ENCODE measurements at regions not wholly inside any gene's neighbourhood (a gene's known extent, or its start where the extent isn't known, plus 50 kb on each side); places are given as distances from the start of the nearest gene placed in this dataset.

DNA sequence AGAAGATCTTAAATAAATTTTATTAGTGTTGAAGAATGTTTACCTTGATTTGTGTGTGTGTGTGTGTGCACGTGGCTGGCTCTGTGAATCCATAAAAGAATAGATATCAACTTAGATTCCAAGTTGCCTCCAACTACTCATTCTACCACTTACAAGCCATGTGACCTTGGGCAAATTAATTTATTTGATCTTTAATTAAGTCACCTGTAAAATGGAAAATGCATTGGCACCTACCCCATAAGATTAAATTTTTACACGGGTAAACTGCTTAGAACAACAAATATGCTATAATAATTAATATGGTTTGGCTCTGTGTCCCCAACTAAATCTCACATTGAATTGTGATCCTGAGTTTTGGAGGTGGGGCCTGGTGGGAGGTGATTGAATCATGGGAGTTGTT is 604.9 kb upstream of the NRG3 start:
- FAIRE-seq (no peak), DNase-seq (ENCODE audit: insufficient read length, low spot score) (no peak)
- TF ChIP-seq POLR2A (IDR thresholded peaks at IDR 0.05; ENCODE audit: low read depth, low read length) (no peak), TAF1 (IDR thresholded peaks at IDR 0.05; ENCODE audit: low read depth, low read length) (no peak), POU2F2 (IDR thresholded peaks at IDR 0.05; ENCODE audit: low read depth, low read length) (no peak), SPI1 (IDR thresholded peaks at IDR 0.05; ENCODE audit: low read depth, low read length) (no peak), POLR2AphosphoS5 (IDR thresholded peaks at IDR 0.05; ENCODE audit: low read depth, low read length) (no peak), PAX5 (IDR thresholded peaks at IDR 0.05; ENCODE audit: insufficient read depth, low read length, severe bottlenecking) (no peak)

- DNase-seq (ENCODE audit: insufficient read length, low spot score) (no peak), FAIRE-seq (no peak)
- TF ChIP-seq POLR2A (IDR thresholded peaks at IDR 0.05; ENCODE audit: low read depth, low read length): no peak
- TF ChIP-seq PAX5 (IDR thresholded peaks at IDR 0.05; ENCODE audit: insufficient read depth, low read length, severe bottlenecking): no peak
- no peak for TF ChIP-seq POLR2AphosphoS5 (IDR thresholded peaks at IDR 0.05; ENCODE audit: low read depth, low read length)
- no peak for TF ChIP-seq POU2F2 (IDR thresholded peaks at IDR 0.05; ENCODE audit: low read depth, low read length)
- TF ChIP-seq SPI1 (IDR thresholded peaks at IDR 0.05; ENCODE audit: low read depth, low read length): no peak
- no peak for TF ChIP-seq TAF1 (IDR thresholded peaks at IDR 0.05; ENCODE audit: low read depth, low read length)
Observed at GRCh38 chr10:81280497-81281479, 594.2 kb upstream of the NRG3 start.

- DNase-seq (ENCODE audit: insufficient read length, low spot score): no peak
- FAIRE-seq: no peak
- no peak for TF ChIP-seq POU2F2 (IDR thresholded peaks at IDR 0.05; ENCODE audit: low read depth, low read length)
- no peak for TF ChIP-seq POLR2A (IDR thresholded peaks at IDR 0.05; ENCODE audit: low read depth, low read length)
- TF ChIP-seq PAX5 (IDR thresholded peaks at IDR 0.05; ENCODE audit: insufficient read depth, low read length, severe bottlenecking): no peak
- TF ChIP-seq SPI1 (IDR thresholded peaks at IDR 0.05; ENCODE audit: low read depth, low read length): no peak
- no peak for TF ChIP-seq TAF1 (IDR thresholded peaks at IDR 0.05; ENCODE audit: low read depth, low read length)
- no peak for TF ChIP-seq POLR2AphosphoS5 (IDR thresholded peaks at IDR 0.05; ENCODE audit: low read depth, low read length)
Observed at GRCh38 chr10:81288544-81288943, 586.5 kb upstream of the NRG3 start.

DNA sequence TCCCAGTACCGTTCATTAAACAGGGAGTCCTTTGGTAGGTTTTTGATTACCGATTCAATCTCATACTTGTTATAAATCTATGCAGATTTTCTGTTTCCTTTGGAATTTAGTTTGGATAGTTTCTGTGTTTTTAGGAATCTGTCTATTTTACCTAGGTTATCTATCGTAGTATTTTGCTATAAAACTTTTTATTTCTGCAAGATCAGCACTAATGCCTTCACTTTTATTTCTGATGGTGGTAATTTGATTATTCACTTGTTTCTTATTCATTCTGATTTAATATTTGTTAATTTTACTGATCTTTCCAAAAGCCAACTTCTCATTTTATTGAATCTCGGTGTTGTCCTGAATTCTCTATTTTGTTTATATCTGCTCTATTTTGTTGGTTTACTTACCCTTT is 577.7 kb upstream of the NRG3 start:
- FAIRE-seq (no peak), DNase-seq (ENCODE audit: insufficient read length, low spot score) (no peak)

GRCh38 chr10:81303656-81304055 is 571.3 kb upstream of the NRG3 start:
- TF ChIP-seq POU2F2 (IDR thresholded peaks at IDR 0.05; ENCODE audit: low read depth, low read length) (no peak), SPI1 (IDR thresholded peaks at IDR 0.05; ENCODE audit: low read depth, low read length) (no peak), TAF1 (IDR thresholded peaks at IDR 0.05; ENCODE audit: low read depth, low read length) (no peak), PAX5 (IDR thresholded peaks at IDR 0.05; ENCODE audit: insufficient read depth, low read length, severe bottlenecking) (no peak), POLR2A (IDR thresholded peaks at IDR 0.05; ENCODE audit: low read depth, low read length) (no peak), POLR2AphosphoS5 (IDR thresholded peaks at IDR 0.05; ENCODE audit: low read depth, low read length) (no peak)
- FAIRE-seq (no peak), DNase-seq (ENCODE audit: insufficient read length, low spot score) (no peak)

More for the DNA sequence above, 577.7 kb upstream of the NRG3 start:
- TF ChIP-seq SPI1 (IDR thresholded peaks at IDR 0.05; ENCODE audit: low read depth, low read length) (no peak), POLR2A (IDR thresholded peaks at IDR 0.05; ENCODE audit: low read depth, low read length) (no peak), POU2F2 (IDR thresholded peaks at IDR 0.05; ENCODE audit: low read depth, low read length) (no peak), TAF1 (IDR thresholded peaks at IDR 0.05; ENCODE audit: low read depth, low read length) (no peak), POLR2AphosphoS5 (IDR thresholded peaks at IDR 0.05; ENCODE audit: low read depth, low read length) (no peak), PAX5 (IDR thresholded peaks at IDR 0.05; ENCODE audit: insufficient read depth, low read length, severe bottlenecking) (no peak)

- DNase-seq (ENCODE audit: insufficient read length, low spot score) (no peak), FAIRE-seq (no peak)
- TF ChIP-seq PAX5 (IDR thresholded peaks at IDR 0.05; ENCODE audit: insufficient read depth, low read length, severe bottlenecking): no peak
- no peak for TF ChIP-seq POLR2A (IDR thresholded peaks at IDR 0.05; ENCODE audit: low read depth, low read length)
- TF ChIP-seq SPI1 (IDR thresholded peaks at IDR 0.05; ENCODE audit: low read depth, low read length): no peak
- no peak for TF ChIP-seq POU2F2 (IDR thresholded peaks at IDR 0.05; ENCODE audit: low read depth, low read length)
- TF ChIP-seq POLR2AphosphoS5 (IDR thresholded peaks at IDR 0.05; ENCODE audit: low read depth, low read length): no peak
- no peak for TF ChIP-seq TAF1 (IDR thresholded peaks at IDR 0.05; ENCODE audit: low read depth, low read length)
Observed at GRCh38 chr10:81306971-81307782, 567.8 kb upstream of the NRG3 start.

- no peak for TF ChIP-seq PAX5 (IDR thresholded peaks at IDR 0.05; ENCODE audit: insufficient read depth, low read length, severe bottlenecking)
- TF ChIP-seq TAF1 (IDR thresholded peaks at IDR 0.05; ENCODE audit: low read depth, low read length): no peak
- TF ChIP-seq POLR2A (IDR thresholded peaks at IDR 0.05; ENCODE audit: low read depth, low read length): no peak
- TF ChIP-seq POU2F2 (IDR thresholded peaks at IDR 0.05; ENCODE audit: low read depth, low read length): no peak
- no peak for TF ChIP-seq POLR2AphosphoS5 (IDR thresholded peaks at IDR 0.05; ENCODE audit: low read depth, low read length)
- TF ChIP-seq SPI1 (IDR thresholded peaks at IDR 0.05; ENCODE audit: low read depth, low read length): no peak
- DNase-seq (ENCODE audit: insufficient read length, low spot score): no peak
- FAIRE-seq: no peak
Observed at GRCh38 chr10:81309041-81309552, 565.9 kb upstream of the NRG3 start.

GRCh38 chr10:81314471-81314870 is 560.5 kb upstream of the NRG3 start:
- TF ChIP-seq TAF1 (IDR thresholded peaks at IDR 0.05; ENCODE audit: low read depth, low read length): no peak
- TF ChIP-seq SPI1 (IDR thresholded peaks at IDR 0.05; ENCODE audit: low read depth, low read length): no peak
- TF ChIP-seq POLR2AphosphoS5 (IDR thresholded peaks at IDR 0.05; ENCODE audit: low read depth, low read length): no peak
- FAIRE-seq (no peak), DNase-seq (ENCODE audit: insufficient read length, low spot score) (no peak)

DNA sequence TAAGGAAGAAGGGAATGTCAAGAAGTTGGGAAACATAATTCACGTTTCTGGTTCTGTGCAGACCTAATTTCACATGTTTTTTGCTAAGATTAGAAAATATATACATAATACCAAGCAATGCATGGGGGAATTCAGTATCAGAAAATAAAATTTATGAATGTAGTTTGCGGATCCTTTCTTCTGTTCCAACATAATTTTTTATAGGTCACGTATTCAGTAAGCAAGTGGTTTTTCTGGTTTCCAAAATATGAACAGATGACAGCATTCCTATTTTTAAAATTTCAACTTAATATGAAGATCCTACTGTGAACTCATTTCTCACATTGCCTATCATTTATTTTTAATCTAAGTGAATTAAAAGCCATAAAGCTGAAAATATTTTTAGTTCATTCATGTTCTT is 560.0 kb upstream of the NRG3 start:
- TF ChIP-seq PAX5 (IDR thresholded peaks at IDR 0.05; ENCODE audit: insufficient read depth, low read length, severe bottlenecking) (no peak), POLR2AphosphoS5 (IDR thresholded peaks at IDR 0.05; ENCODE audit: low read depth, low read length) (no peak), SPI1 (IDR thresholded peaks at IDR 0.05; ENCODE audit: low read depth, low read length) (no peak), POU2F2 (IDR thresholded peaks at IDR 0.05; ENCODE audit: low read depth, low read length) (no peak), POLR2A (IDR thresholded peaks at IDR 0.05; ENCODE audit: low read depth, low read length) (no peak), TAF1 (IDR thresholded peaks at IDR 0.05; ENCODE audit: low read depth, low read length) (no peak)
- no peak for DNase-seq (ENCODE audit: insufficient read length, low spot score)
- FAIRE-seq: no peak

Data from GM12891 (cell line).